ENCODE measurements at regions not wholly inside any gene's neighbourhood (a gene's known extent, or its start where the extent isn't known, plus 50 kb on each side); places are given as distances from the start of the nearest gene placed in this dataset.

DNA sequence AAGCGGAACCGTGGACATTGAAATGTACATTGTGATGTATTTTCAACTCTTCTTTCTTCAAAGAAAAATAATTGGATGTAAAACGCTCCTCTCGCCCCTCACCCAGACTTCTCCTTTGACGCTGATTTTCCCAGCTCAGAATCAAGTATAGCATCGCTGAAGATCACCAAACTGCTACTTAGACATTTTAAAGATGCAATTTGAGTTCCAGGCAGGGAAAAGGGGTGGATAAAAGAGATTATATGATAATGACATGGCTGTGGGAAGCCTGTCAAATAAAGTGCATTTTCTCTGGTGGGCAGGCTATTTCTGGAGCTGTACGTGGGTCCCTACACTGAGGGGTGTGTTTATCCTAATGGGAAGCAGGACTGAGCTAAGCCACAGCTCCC, 240.4 kb downstream of the CDC5L start:
- Histone ChIP-seq H3K4me2 (ENCODE audit: low read length) (no peak overlapping the region), H2AFZ (no peak overlapping the region), H3K4me3 (ENCODE audit: low read depth, low read length) (no peak overlapping the region), H3K27ac (no peak overlapping the region), H3K79me2 (no peaks in the 10 kb centered on the region), H3K36me3 (ENCODE audit: control insufficient read depth, insufficient read depth, low read length) (no peaks in the 10 kb centered on the region), H3K9ac (no peak overlapping the region), H3K4me1 (no peaks in the 10 kb centered on the region), H3K27me3 (ENCODE audit: control insufficient read depth, insufficient read depth, low read length) (no peaks in the 10 kb centered on the region), H3K9me3 (ENCODE audit: control insufficient read depth, low read length) (no peaks in the 10 kb centered on the region)
- TF ChIP-seq, protein P1, sequence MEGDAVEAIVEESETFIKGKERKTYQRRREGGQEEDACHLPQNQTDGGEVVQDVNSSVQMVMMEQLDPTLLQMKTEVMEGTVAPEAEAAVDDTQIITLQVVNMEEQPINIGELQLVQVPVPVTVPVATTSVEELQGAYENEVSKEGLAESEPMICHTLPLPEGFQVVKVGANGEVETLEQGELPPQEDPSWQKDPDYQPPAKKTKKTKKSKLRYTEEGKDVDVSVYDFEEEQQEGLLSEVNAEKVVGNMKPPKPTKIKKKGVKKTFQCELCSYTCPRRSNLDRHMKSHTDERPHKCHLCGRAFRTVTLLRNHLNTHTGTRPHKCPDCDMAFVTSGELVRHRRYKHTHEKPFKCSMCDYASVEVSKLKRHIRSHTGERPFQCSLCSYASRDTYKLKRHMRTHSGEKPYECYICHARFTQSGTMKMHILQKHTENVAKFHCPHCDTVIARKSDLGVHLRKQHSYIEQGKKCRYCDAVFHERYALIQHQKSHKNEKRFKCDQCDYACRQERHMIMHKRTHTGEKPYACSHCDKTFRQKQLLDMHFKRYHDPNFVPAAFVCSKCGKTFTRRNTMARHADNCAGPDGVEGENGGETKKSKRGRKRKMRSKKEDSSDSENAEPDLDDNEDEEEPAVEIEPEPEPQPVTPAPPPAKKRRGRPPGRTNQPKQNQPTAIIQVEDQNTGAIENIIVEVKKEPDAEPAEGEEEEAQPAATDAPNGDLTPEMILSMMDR (IDR thresholded peaks at IDR 0.05): no peak

DNA sequence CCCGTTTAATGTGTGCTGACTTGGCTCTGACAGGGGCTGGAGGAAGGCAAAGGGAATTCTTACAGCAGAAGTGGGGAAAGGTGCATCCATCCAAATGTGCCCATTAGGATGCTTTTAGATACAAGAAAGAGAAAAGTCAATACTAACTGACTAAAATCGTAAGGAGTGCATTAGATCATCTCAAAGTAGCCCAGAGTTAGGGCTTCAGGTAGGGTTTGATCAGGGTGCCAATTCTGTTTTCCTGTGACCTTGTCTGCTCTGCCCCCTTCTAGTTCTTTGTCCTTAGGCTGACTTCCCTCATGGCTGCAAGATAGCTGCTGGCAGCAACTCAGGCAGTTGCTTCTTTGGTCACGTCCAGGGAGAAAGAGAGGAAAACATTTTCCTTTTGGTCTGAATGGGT, 240.8 kb downstream of the CDC5L start:
- Histone ChIP-seq H3K9ac (no peak overlapping the region), H3K27me3 (ENCODE audit: control insufficient read depth, insufficient read depth, low read length) (no peaks in the 10 kb centered on the region), H2AFZ (no peak overlapping the region), H3K27ac (no peak overlapping the region), H3K79me2 (no peaks in the 10 kb centered on the region), H3K9me3 (ENCODE audit: control insufficient read depth, low read length) (no peaks in the 10 kb centered on the region), H3K4me1 (no peaks in the 10 kb centered on the region), H3K4me3 (ENCODE audit: low read depth, low read length) (no peak overlapping the region), H3K4me2 (ENCODE audit: low read length) (no peak overlapping the region), H3K36me3 (ENCODE audit: control insufficient read depth, insufficient read depth, low read length) (no peaks in the 10 kb centered on the region)
- TF ChIP-seq, protein P1 (IDR thresholded peaks at IDR 0.05): no peak

DNA sequence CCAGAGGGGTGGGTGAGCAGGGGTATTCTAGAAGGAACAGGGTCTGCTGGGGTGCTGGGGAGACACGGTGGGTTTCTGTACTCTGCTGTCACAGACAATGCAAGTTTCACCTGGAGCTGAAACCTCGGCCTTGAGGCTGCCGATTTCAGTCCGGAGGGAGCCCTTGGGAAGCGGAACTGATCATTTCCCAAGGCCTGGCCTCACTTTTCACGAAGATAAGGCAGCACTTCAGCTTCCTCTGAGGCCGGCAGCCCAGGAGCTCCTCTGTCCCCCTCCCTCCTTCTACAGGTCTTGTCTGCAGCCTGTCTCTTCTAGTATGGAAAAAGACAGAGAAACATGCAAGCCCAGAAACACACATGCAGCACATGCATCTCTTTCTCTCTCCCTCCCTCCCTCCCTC, 242.1 kb downstream of the CDC5L start:
- H3K27me3 ChIP-seq (ENCODE audit: control insufficient read depth, insufficient read depth, low read length): no peaks in the 10 kb centered on the region

DNA sequence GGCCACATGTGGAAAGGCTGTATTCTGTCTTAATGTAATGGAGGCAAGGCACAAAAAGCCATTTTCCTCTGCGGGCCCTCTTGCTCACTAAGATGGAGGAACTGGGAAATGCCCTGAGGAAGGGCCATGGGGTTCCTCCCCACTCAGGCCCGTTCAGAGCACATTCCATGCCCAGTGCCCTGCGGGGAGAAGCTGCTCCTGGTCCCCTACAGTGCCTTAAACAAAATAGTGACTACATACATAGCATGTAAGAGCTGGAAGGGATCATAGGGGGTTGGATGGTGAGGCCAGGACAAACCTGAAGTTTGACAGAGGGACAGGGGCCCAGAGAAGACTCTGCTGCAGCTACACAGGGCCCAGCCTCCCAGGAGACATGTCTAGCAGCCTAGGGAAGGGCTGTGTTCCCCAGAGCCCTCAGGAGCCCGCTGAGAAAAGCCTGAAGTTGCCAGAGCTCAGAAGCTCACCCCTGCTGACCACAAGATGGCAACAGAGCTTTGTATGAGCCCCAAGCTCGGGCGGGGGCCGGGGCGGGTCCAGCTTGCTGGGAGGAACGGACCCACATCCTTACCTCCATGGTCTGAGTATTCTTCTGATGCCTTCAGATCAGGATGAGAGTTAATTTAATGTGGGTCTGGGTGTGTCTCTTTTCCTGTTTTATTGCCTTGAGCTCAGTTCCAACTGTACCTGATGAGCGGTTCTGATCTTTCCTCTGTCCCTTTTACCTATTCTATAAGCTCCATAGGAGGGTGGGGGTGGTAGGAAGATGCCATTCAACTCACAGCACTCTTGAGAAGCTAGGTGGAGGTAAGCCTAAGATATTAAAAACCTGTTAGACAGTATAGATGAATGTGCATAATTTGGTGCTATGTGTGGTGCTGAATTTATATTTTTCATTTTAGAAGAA, 242.9 kb downstream of the CDC5L start:
- Histone ChIP-seq H3K4me1 (no peaks in the 10 kb centered on the region), H3K36me3 (ENCODE audit: control insufficient read depth, insufficient read depth, low read length) (no peaks in the 10 kb centered on the region), H3K9ac (no peak overlapping the region), H3K4me2 (ENCODE audit: low read length) (no peak overlapping the region), H3K4me3 (ENCODE audit: low read depth, low read length) (no peak overlapping the region), H3K9me3 (ENCODE audit: control insufficient read depth, low read length) (no peaks in the 10 kb centered on the region), H3K27me3 (ENCODE audit: control insufficient read depth, insufficient read depth, low read length) (no peaks in the 10 kb centered on the region), H3K27ac (no peak overlapping the region), H3K79me2 (no peaks in the 10 kb centered on the region), H2AFZ (no peak overlapping the region)
- TF ChIP-seq, protein P1 (IDR thresholded peaks at IDR 0.05): peak; percentile 17

More for the DNA sequence above, 242.1 kb downstream of the CDC5L start:
- no peaks in the 10 kb centered on the region for H3K79me2 ChIP-seq
- H2AFZ ChIP-seq: no peak overlapping the region
- no peaks in the 10 kb centered on the region for H3K36me3 ChIP-seq (ENCODE audit: control insufficient read depth, insufficient read depth, low read length)
- H3K4me3 ChIP-seq (ENCODE audit: low read depth, low read length): no peak overlapping the region
- H3K9me3 ChIP-seq (ENCODE audit: control insufficient read depth, low read length): no peaks in the 10 kb centered on the region
- no peak overlapping the region for H3K4me2 ChIP-seq (ENCODE audit: low read length)
- TF ChIP-seq, protein P1 (IDR thresholded peaks at IDR 0.05): no peak
- H3K27ac ChIP-seq: no peak overlapping the region
- H3K9ac ChIP-seq: no peak overlapping the region
- no peaks in the 10 kb centered on the region for H3K4me1 ChIP-seq

DNA sequence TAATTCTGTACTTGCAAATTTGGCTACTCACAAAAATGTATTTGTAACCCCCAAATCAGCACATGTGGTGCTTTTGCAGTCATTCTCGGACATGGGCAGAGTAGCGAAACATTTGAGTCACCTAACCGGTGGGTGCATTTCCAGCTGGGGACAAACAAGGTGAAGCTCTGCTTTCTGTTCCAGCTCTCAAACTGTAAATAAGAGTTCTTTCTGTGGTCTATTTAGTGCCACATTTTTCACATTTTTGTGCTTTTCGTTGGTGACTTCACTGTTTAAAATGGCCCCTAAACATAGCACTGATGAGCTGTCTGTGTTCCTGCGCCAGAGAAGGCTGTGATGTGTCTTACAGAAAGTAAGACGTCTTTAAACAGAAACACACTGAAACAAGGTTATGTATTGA, 244.5 kb downstream of the CDC5L start:
- H3K27me3 ChIP-seq (ENCODE audit: control insufficient read depth, insufficient read depth, low read length): no peaks in the 10 kb centered on the region
- H3K4me2 ChIP-seq (ENCODE audit: low read length): no peak overlapping the region
- H3K4me3 ChIP-seq (ENCODE audit: low read depth, low read length): no peak overlapping the region
- no peaks in the 10 kb centered on the region for H3K9me3 ChIP-seq (ENCODE audit: control insufficient read depth, low read length)
- no peaks in the 10 kb centered on the region for H3K36me3 ChIP-seq (ENCODE audit: control insufficient read depth, insufficient read depth, low read length)
- TF ChIP-seq, protein P1 (IDR thresholded peaks at IDR 0.05): no peak
- H3K4me1 ChIP-seq: no peaks in the 10 kb centered on the region
- H3K79me2 ChIP-seq: no peaks in the 10 kb centered on the region
- no peak overlapping the region for H2AFZ ChIP-seq
- no peak overlapping the region for H3K27ac ChIP-seq
- no peak overlapping the region for H3K9ac ChIP-seq
